CD14-positive monocyte (primary cell): ENCODE measurements at regions not wholly inside any gene's neighbourhood (a gene's known extent, or its start where the extent isn't known, plus 50 kb on each side); places are given as distances from the start of the nearest gene placed in this dataset.

ENCODE experiments used
- DNase-seq, 3 donors: peaks; one replicate each; pipeline ENCODE4 v3.0.0-alpha.2; 2011 to 2022
- H2AFZ ChIP-seq: 2 replicates; pipeline ENCODE4 v1.6.0; 2012; ENCODE audit warnings: mild to moderate bottlenecking, low read depth, low read length, inconsistent platforms; ENCODE audit not compliant: insufficient read depth, poor library complexity, severe bottlenecking
- H3K27ac ChIP-seq, 2 donors: 1 replicate in 1 of 2; 2 replicates in 1 of 2; pipeline ENCODE4 v1.5.1; 2012 to 2013; ENCODE audit warnings: low read length in 2 of 2, control low read depth in 1 of 2, inconsistent platforms in 1 of 2, low read depth in 1 of 2, mild to moderate bottlenecking in 1 of 2
- H3K27me3 ChIP-seq, 2 donors: one replicate each; pipeline versions ENCODE4 v1.6.0 to v1.6.1; 2011 to 2013; ENCODE audit warnings: low read length in 2 of 2; ENCODE audit not compliant: control insufficient read depth in 2 of 2, insufficient read depth in 2 of 2
- H3K36me3 ChIP-seq, 2 donors: replicated peaks in 1 of 2; 1 replicate in 1 of 2; 2 replicates in 1 of 2; pipeline versions ENCODE4 v1.5.1 to v1.6.1; 2012 to 2013; ENCODE audit warnings: low read length in 2 of 2, control low read depth in 1 of 2, inconsistent platforms in 1 of 2, mild to moderate bottlenecking in 1 of 2; ENCODE audit not compliant: insufficient read depth in 2 of 2, control insufficient read depth in 1 of 2
- H3K4me1 ChIP-seq, 2 donors: 1 replicate in 1 of 2; 2 replicates in 1 of 2; pipeline versions ENCODE4 v1.5.1 to v1.6.1; 2012 to 2013; ENCODE audit warnings: low read length in 2 of 2, control low read depth in 1 of 2, inconsistent platforms in 1 of 2, mild to moderate bottlenecking in 1 of 2, moderate library complexity in 1 of 2; ENCODE audit not compliant: insufficient read depth in 2 of 2, control insufficient read depth in 1 of 2
- H3K4me2 ChIP-seq: replicated peaks from 2 replicates; pipeline ENCODE3; 2012; ENCODE audit warnings: low read length, moderate library complexity, mild to moderate bottlenecking; ENCODE audit not compliant: poor library complexity, severe bottlenecking; ENCODE audit errors: extremely low read depth
- H3K4me3 ChIP-seq, 3 experiments: fragments of 200-600 bp in 1 of 3; sonication (generic) in 1 of 3; replicated peaks in 1 of 3; 1 replicate in 2 of 3; 2 replicates in 1 of 3; pipeline ENCODE4 v1.5.1; 2011 to 2013; ENCODE audit warnings: low read length in 3 of 3, mild to moderate bottlenecking in 3 of 3, control low read depth in 2 of 3, low read depth in 2 of 3, inconsistent platforms in 1 of 3, moderate library complexity in 1 of 3
- H3K79me2 ChIP-seq: 2 replicates; pipeline ENCODE4 v1.6.0; 2012; ENCODE audit warnings: mild to moderate bottlenecking, control low read depth, inconsistent platforms, low read length, moderate library complexity; ENCODE audit not compliant: insufficient read depth
- H3K9ac ChIP-seq: 2 replicates; pipeline ENCODE4 v1.6.0; 2017; ENCODE audit warnings: low read length, mild to moderate bottlenecking; ENCODE audit not compliant: insufficient read depth, poor library complexity, severe bottlenecking
- H3K9me3 ChIP-seq, 2 donors: replicated peaks in 1 of 2; 1 replicate in 1 of 2; 2 replicates in 1 of 2; pipeline versions ENCODE4 v1.5.1 to v1.6.1; 2012 to 2013; ENCODE audit warnings: low read length in 2 of 2, control low read depth in 1 of 2; ENCODE audit not compliant: control insufficient read depth in 1 of 2, insufficient read depth in 1 of 2
- H4K20me1 ChIP-seq: 2 replicates; pipeline ENCODE4 v1.6.0; 2012; ENCODE audit warnings: mild to moderate bottlenecking, low read length, control low read depth, moderate library complexity; ENCODE audit not compliant: insufficient read depth
- H3K27ac Mint-ChIP-seq, 7 donors: one replicate each; pipeline ENCODE4 v1.8.0; 2020; ENCODE audit warnings: mild to moderate bottlenecking in 7 of 7, mixed read lengths in 7 of 7, moderate library complexity in 6 of 7, inconsistent platforms in 2 of 7
- H3K27me3 Mint-ChIP-seq, 3 donors: one replicate each; pipeline ENCODE4 v1.8.0; 2021 to 2022; ENCODE audit warnings: low read depth in 3 of 3, mild to moderate bottlenecking in 3 of 3, mixed read lengths in 3 of 3, moderate library complexity in 3 of 3, inconsistent platforms in 1 of 3
- H3K36me3 Mint-ChIP-seq, 2 donors: one replicate each; pipeline ENCODE4 v1.8.0; 2020; ENCODE audit warnings: mixed read lengths in 2 of 2, inconsistent platforms in 1 of 2, mild to moderate bottlenecking in 1 of 2
- H3K4me1 Mint-ChIP-seq: one replicate; pipeline ENCODE4 v1.8.0; 2020; ENCODE audit warnings: mild to moderate bottlenecking, mixed read lengths
- H3K4me3 Mint-ChIP-seq, 2 donors: one replicate each; pipeline ENCODE4 v1.8.0; 2020; ENCODE audit warnings: mild to moderate bottlenecking in 2 of 2, mixed read lengths in 2 of 2, moderate library complexity in 1 of 2
- H3K9me3 Mint-ChIP-seq, 7 donors: one replicate each; pipeline ENCODE4 v1.8.0; 2020 to 2022; ENCODE audit warnings: mixed read lengths in 7 of 7, mild to moderate bottlenecking in 6 of 7, moderate library complexity in 6 of 7, inconsistent platforms in 2 of 7
- WGBS: methylation state at CpG from one replicate; pipeline ENCODE4 v1.1.5; 2013; ENCODE audit warnings: missing lambda C conversion rate; ENCODE audit not compliant: insufficient coverage; 5-methylcytosine and 5-hydroxymethylcytosine counted together
- intact Hi-C, 2 donors: fragments of 100-400 bp; cut with micrococcal nuclease; formaldehyde crosslinking; loops; one replicate each; pipeline versions ENCODE4 v1.15.0 to v1.15.1; 2023
- TF ChIP-seq, protein P1 (sequence below): fragments of 200-600 bp; IDR thresholded peaks from one replicate; pipeline ENCODE4 v1.8.0; 2022; ENCODE audit warnings: antibody characterized with exemption, mild to moderate bottlenecking

DNA sequence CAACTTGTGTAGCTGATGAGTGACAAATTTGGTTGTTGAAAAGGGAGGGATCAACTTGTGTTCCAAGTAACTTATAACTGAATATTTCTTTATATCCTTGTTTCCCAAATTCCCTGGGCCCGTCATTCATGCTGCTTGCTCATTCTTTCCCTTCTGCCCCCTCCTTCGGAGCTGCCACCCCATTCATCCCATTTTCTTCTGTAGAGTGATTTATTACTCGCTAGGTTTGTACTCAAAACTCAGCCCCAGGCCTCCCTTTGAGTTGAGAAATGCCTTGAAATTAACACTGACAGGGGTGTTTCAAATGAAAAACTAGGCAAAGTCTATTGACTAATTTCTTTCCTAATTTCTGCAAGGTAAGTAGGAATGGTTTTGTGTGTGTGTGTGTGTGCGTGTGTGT, 277.4 kb upstream of the SLCO3A1 start:
- Mint-ChIP-seq H3K9me3 (peaks cover 0 to 6% (median 4%) of the 10 kb centered on the region in 7 donors), H3K4me3 (no peak overlapping the region), H3K27ac (no peak overlapping the region), H3K27me3 (peaks cover 0 to 2% (median 2%) of the 10 kb centered on the region in 3 donors), H3K36me3 (no peaks in the 10 kb centered on the region), H3K4me1 (no peaks in the 10 kb centered on the region)
- DNase-seq: no peak
- Histone ChIP-seq H4K20me1 (no peaks in the 10 kb centered on the region), H3K9me3 (no peaks in the 10 kb centered on the region), H3K4me3 (no peak overlapping the region), H3K9ac (no peak overlapping the region), H3K4me1 (no peaks in the 10 kb centered on the region), H2AFZ (no peak overlapping the region), H3K27me3 (no peaks in the 10 kb centered on the region), H3K27ac (no peak overlapping the region), H3K4me2 (no peak overlapping the region), H3K36me3 (no peaks in the 10 kb centered on the region), H3K79me2 (no peaks in the 10 kb centered on the region)
- WGBS: no CpG with 5 or more reads among the region's 4 CpGs
- intact Hi-C loops: no loop called here
- TF ChIP-seq, protein P1, sequence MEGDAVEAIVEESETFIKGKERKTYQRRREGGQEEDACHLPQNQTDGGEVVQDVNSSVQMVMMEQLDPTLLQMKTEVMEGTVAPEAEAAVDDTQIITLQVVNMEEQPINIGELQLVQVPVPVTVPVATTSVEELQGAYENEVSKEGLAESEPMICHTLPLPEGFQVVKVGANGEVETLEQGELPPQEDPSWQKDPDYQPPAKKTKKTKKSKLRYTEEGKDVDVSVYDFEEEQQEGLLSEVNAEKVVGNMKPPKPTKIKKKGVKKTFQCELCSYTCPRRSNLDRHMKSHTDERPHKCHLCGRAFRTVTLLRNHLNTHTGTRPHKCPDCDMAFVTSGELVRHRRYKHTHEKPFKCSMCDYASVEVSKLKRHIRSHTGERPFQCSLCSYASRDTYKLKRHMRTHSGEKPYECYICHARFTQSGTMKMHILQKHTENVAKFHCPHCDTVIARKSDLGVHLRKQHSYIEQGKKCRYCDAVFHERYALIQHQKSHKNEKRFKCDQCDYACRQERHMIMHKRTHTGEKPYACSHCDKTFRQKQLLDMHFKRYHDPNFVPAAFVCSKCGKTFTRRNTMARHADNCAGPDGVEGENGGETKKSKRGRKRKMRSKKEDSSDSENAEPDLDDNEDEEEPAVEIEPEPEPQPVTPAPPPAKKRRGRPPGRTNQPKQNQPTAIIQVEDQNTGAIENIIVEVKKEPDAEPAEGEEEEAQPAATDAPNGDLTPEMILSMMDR: no peak

DNA sequence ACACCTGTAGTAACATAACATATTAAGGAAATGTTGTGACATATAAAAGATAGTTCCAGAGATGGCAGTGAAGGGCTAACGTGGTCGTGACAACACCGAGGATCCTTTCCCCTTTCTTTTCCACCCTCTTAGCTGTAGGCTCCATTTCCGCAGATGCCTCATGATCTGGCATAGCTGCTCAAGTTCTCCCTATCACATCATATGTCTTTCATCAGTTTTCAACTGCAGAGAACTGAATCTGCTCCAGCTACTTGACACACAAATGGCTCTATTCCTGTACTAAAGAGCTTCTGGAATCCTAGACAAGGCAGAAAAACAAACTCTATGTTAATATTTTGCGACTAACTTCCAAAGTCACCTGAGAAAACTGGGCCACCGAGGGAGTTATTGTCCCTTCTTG, 275.0 kb upstream of the SLCO3A1 start:
- Histone ChIP-seq H3K79me2 (no peaks in the 10 kb centered on the region), H3K4me2 (no peak overlapping the region), H3K4me3 (no peak overlapping the region), H3K9me3 (no peaks in the 10 kb centered on the region), H3K36me3 (no peaks in the 10 kb centered on the region), H3K27ac (no peak overlapping the region), H3K4me1 (no peaks in the 10 kb centered on the region), H2AFZ (no peak overlapping the region), H3K27me3 (no peaks in the 10 kb centered on the region), H4K20me1 (no peaks in the 10 kb centered on the region), H3K9ac (no peak overlapping the region)
- no peaks in the 10 kb centered on the region for H3K27me3 Mint-ChIP-seq
- H3K27ac Mint-ChIP-seq: no peak overlapping the region
- no peaks in the 10 kb centered on the region for H3K4me1 Mint-ChIP-seq
- peaks cover 0 to 11% (median 4%) of the 10 kb centered on the region in 7 donors for H3K9me3 Mint-ChIP-seq
- WGBS: 97% methylated on average over 3 of the region's 6 CpGs
- no peak for DNase-seq
- no peaks in the 10 kb centered on the region for H3K36me3 Mint-ChIP-seq
- no peak overlapping the region for H3K4me3 Mint-ChIP-seq
- intact Hi-C loops: no loop called here
- TF ChIP-seq, protein P1: no peak
